Testis (tissue), 2 donors: ENCODE measurements at regions not wholly inside any gene's neighbourhood (a gene's known extent, or its start where the extent isn't known, plus 50 kb on each side); places are given as distances from the start of the nearest gene placed in this dataset.

Experiments used
- DNase-seq: peaks from one replicate; pipeline ENCODE4 v3.0.0-alpha.2; 2019
- H3K27ac ChIP-seq, 2 donors: fragments of 200-600 bp; sonication (generic); one replicate each; pipeline ENCODE4 v1.5.1; 2019
- H3K27me3 ChIP-seq: fragments of 200-600 bp; sonication (generic); one replicate; pipeline ENCODE4 v1.5.1; 2019
- H3K36me3 ChIP-seq: fragments of 200-600 bp; sonication (generic); one replicate; pipeline ENCODE4 v1.5.1; 2017; ENCODE audit warnings: low read depth; ENCODE audit errors: missing control alignments
- H3K4me1 ChIP-seq: fragments of 200-600 bp; sonication (generic); one replicate; pipeline ENCODE4 v1.5.1; 2019
- H3K4me3 ChIP-seq, 2 donors: fragments of 200-600 bp; sonication (generic); one replicate each; pipeline ENCODE4 v1.5.1; 2017 to 2019
- H3K9me3 ChIP-seq: fragments of 200-600 bp; sonication (generic); one replicate; pipeline ENCODE4 v1.5.1; 2017
- POLR2A ChIP-seq: fragments of 450-650 bp; IDR thresholded peaks from one replicate; pipeline ENCODE4 v1.6.1; 2017; ENCODE audit warnings: antibody characterized with exemption, mild to moderate bottlenecking, moderate library complexity
- WGBS, 2 donors: methylation state at CpG; one replicate each; pipeline ENCODE4 v1.1.5; 2018; 5-methylcytosine and 5-hydroxymethylcytosine counted together
- intact Hi-C: fragments of 100-400 bp; cut with DNase I; formaldehyde crosslinking; loops from one replicate; pipeline ENCODE4 v1.15.1; 2023; ENCODE audit warnings: low total_unique reads
- TF ChIP-seq, protein P1 (sequence below), 3 experiments: fragments of 450-650 bp in 2 of 3; fragments of 200-600 bp in 1 of 3; sonication (generic) in 1 of 3; IDR thresholded peaks; one replicate each; pipeline ENCODE4 v1.5.1; 2016 to 2019; ENCODE audit warnings: antibody characterized with exemption in 3 of 3, mild to moderate bottlenecking in 2 of 3, moderate library complexity in 1 of 3

DNA sequence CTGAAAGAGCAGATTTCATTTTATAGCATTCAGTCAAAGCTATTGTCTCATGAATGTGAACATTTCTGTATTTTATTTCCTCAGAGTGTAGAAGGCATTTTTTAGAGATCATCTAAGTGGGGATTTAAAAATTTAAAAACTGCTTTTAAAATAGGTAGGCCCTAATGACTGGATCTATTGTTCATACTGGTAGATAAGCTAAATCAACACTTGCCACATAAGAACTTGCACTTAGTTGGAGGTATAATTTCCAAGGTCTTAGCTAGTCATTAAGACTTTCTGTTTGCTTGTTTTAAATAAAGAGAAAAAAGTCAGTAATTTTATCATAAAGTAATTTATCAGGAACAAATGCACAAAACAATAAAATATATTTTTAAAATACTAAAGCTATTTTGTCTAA, 75.2 kb upstream of the LMO3 start:
- Histone ChIP-seq H3K4me3 (no peak overlapping the region), H3K36me3 (no peaks in the 10 kb centered on the region), H3K9me3 (no peaks in the 10 kb centered on the region), H3K27ac (no peak overlapping the region), H3K4me1 (no peaks in the 10 kb centered on the region), H3K27me3 (no peaks in the 10 kb centered on the region)
- intact Hi-C loops, result no loop called here
- TF ChIP-seq, protein P1, sequence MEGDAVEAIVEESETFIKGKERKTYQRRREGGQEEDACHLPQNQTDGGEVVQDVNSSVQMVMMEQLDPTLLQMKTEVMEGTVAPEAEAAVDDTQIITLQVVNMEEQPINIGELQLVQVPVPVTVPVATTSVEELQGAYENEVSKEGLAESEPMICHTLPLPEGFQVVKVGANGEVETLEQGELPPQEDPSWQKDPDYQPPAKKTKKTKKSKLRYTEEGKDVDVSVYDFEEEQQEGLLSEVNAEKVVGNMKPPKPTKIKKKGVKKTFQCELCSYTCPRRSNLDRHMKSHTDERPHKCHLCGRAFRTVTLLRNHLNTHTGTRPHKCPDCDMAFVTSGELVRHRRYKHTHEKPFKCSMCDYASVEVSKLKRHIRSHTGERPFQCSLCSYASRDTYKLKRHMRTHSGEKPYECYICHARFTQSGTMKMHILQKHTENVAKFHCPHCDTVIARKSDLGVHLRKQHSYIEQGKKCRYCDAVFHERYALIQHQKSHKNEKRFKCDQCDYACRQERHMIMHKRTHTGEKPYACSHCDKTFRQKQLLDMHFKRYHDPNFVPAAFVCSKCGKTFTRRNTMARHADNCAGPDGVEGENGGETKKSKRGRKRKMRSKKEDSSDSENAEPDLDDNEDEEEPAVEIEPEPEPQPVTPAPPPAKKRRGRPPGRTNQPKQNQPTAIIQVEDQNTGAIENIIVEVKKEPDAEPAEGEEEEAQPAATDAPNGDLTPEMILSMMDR (IDR thresholded peaks at IDR 0.05), result no peak
- TF ChIP-seq POLR2A, result no peak
- no peak for DNase-seq

DNA sequence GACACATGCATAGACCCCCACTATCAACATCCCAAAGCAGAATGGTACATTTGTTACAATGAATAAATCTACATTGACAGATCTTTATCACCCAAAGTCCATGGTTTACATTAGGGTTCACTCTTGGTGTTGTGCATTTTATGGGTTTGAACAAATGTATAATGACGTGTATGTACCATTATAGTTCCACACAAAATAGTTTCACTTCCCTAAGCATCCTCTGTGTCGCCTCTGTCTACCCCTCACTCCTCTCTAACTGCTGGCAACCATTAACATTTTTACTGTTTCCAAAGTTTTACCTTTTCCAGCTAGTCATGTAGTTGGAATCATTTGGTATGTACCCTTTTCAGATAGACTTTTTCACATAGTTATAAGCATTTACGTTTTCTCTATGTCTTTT, 69.5 kb upstream of the LMO3 start:
- DNase-seq, result no peak
- Histone ChIP-seq H3K4me1 (no peaks in the 10 kb centered on the region), H3K4me3 (no peak overlapping the region), H3K9me3 (no peaks in the 10 kb centered on the region), H3K36me3 (no peaks in the 10 kb centered on the region), H3K27me3 (no peaks in the 10 kb centered on the region), H3K27ac (no peak overlapping the region)
- WGBS, 2 donors, result 53 to 63% methylated on average over 3 of the region's 3 CpGs
- intact Hi-C loops, result no loop called here
- no peak for TF ChIP-seq POLR2A
- TF ChIP-seq, protein P1 (IDR thresholded peaks at IDR 0.05), result no peak

DNA sequence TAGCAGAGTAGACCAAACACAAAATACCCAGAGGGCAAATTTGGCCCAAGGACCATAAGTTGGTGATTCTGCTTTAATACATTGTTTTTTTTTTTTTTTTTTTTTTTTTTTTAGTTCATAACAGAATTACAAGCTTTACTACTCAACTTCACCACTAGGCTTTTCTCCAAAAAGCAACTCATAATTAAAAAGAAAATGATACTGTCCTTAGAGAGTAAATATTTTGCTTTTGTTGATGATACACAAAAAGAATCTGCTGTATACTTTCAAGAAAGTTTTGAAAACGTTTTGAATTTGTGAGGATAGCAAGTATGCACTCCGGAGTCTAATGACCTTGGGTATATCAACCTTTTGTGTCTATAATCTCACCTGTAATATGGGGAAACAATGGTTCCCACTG, 68.9 kb upstream of the LMO3 start:
- Histone ChIP-seq H3K9me3 (no peaks in the 10 kb centered on the region), H3K4me1 (no peaks in the 10 kb centered on the region), H3K27me3 (no peaks in the 10 kb centered on the region), H3K27ac (no peak overlapping the region), H3K36me3 (no peaks in the 10 kb centered on the region), H3K4me3 (no peak overlapping the region)
- intact Hi-C loops, result no loop called here
- WGBS, 2 donors, result 49 to 66% methylated on average over 2 of the region's 2 CpGs
- TF ChIP-seq POLR2A, result no peak
- TF ChIP-seq, protein P1 (IDR thresholded peaks at IDR 0.05), result no peak
- DNase-seq, result no peak

DNA sequence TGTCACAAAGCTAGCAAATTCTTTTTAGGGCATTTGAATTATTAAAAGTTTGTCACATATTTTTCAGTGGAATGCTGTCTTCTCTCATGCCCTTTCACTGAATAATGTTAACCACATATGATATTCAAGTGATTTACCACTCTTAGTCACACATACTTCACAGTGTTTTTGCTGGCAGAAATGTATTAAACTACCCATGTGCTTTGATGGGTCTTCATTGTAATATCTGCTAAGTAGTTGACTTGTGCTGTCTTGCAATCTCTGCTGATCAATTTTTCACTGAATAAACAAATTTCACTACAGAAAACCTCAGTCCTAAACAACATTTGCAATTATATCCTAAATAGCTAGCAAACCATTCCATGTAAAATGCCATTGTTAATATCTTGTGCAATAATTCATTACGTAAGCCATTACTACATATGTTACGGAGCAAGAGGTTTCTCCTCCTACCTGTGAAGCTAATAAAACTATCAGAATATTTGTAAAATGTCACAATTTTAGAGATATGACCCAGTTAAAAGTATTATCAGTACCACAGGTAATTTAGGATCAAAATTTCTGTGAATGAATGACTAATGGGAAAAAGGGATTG, 64.6 kb upstream of the LMO3 start:
- no peaks in the 10 kb centered on the region for H3K9me3 ChIP-seq
- no peak overlapping the region for H3K27ac ChIP-seq
- H3K4me3 ChIP-seq, result no peak overlapping the region
- intact Hi-C loops, result no loop called here
- WGBS, 2 donors, result 84 to 90% methylated on average over 2 of the region's 2 CpGs
- H3K4me1 ChIP-seq, result no peaks in the 10 kb centered on the region
- TF ChIP-seq, protein P1 (IDR thresholded peaks at IDR 0.05), result no peak
- no peak for TF ChIP-seq POLR2A
- DNase-seq, result no peak
- no peaks in the 10 kb centered on the region for H3K27me3 ChIP-seq
- no peaks in the 10 kb centered on the region for H3K36me3 ChIP-seq

DNA sequence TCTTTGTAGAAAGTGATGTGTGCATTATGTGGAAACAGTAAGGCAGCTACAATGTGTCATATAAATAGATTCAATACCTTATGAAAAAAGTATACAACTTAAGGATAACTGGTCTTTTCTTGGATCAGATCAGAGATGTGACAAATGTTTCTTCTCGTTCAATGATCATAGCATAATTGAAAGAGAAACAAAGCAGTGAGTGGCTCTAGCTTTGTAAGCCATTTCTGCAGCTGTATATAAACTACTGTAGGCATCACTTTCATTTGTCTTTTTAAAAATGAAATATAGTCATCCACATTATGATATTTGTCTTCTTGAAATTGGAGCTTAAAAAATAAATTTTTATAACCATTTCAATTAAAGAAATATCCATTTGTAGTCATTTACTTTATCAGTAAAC, 63.8 kb upstream of the LMO3 start:
- no peaks in the 10 kb centered on the region for H3K36me3 ChIP-seq
- TF ChIP-seq, protein P1 (IDR thresholded peaks at IDR 0.05), result no peak
- no peak for TF ChIP-seq POLR2A

More for the DNA sequence above, 63.8 kb upstream of the LMO3 start:
- no peaks in the 10 kb centered on the region for H3K9me3 ChIP-seq
- no peaks in the 10 kb centered on the region for H3K4me1 ChIP-seq
- H3K27me3 ChIP-seq, result no peaks in the 10 kb centered on the region
- no peak overlapping the region for H3K27ac ChIP-seq
- WGBS, 2 donors, result 57 to 61% methylated on average over 1 of the region's 1 CpG
- H3K4me3 ChIP-seq, result no peak overlapping the region
- intact Hi-C loops, result no loop called here
- no peak for DNase-seq
